NCI-H2196 (cell line): ENCODE measurements at regions not wholly inside any gene's neighbourhood (a gene's known extent, or its start where the extent isn't known, plus 50 kb on each side); places are given as distances from the start of the nearest gene placed in this dataset.

Experiments
- DNase-seq: peaks from one replicate; lab custom pipeline; 2025; ENCODE audit not compliant: unreplicated experiment; lab: John Stamatoyannopoulos, UW

DNA sequence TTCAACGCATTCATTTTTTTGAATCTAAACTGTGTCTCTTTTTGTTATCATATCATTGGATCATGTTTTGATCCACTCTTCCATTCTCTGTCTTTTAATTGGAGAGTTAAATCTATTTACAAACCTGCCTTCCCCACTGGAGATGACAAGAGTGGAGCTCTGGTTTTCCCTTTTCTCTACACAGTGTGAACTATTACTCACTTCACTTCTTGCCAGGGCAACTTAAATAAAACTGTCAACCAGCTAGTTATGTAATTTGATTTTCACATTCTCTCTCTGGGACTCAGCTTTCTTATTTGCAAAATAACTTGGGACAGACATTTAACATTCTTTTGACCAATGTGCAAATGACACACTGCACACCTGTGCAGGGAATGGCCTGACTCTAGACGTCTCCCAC, 230.8 kb upstream of the CST7 start:
- no peak for DNase-seq

DNA sequence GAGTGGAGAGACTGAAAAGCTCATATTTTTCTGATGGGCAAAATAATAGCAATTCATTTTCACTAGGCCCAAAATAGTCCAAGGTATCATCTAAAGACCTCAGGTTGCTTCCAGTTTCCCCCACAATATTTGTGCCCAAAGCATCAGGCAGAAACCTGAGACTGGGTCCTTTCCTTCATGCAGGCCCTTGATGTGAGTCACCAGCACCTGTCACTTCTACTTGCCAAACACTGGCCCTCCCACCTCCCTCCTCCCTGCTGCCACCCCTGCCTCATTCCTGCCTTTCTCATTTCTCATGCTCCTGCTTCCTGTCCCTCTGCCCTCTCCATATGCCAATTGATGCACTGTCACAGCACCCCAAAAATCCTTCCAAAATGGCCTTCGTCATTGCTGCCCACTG, 230.4 kb upstream of the CST7 start:
- DNase-seq, result no peak

- DNase-seq, result no peak
Observed at GRCh38 chr20:24720957-24721356, 228.1 kb upstream of the CST7 start.

DNA sequence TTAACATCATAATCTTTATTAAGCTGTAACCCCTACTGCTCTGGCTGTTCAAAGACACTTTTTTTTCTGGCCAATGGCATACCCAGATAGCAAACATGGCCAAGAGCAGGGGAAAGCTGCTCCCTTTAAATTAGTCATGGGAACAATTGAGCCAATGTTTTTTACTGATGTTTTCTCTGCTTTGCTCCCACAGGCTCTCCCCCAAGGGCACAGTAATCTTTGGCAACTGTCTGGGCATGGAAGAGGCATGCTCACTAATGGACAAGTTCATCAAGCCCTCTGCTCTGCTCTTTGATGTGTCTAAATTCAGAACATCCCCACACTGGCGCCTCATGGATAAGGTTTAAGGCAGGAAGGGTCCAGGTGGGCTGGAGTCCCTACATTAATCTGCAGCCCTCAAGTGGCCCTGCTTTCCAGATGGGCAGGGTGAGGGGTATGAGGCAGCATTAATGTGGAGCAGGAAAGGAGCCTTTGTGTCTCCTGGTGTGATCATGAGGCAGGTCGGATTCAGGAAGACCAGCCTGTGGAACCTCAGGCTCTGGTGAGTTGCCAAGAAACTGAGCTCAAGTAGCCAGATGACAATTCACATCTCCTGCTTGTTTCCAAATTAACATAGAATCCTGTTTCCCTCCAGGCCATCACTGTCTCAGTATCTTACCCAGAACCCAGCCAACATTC, 227.0 kb upstream of the CST7 start:
- no peak for DNase-seq

- no peak for DNase-seq
Observed at GRCh38 chr20:24722586-24722985, 226.5 kb upstream of the CST7 start.

- DNase-seq, result no peak
Observed at GRCh38 chr20:24723186-24723585, 225.9 kb upstream of the CST7 start.

DNA sequence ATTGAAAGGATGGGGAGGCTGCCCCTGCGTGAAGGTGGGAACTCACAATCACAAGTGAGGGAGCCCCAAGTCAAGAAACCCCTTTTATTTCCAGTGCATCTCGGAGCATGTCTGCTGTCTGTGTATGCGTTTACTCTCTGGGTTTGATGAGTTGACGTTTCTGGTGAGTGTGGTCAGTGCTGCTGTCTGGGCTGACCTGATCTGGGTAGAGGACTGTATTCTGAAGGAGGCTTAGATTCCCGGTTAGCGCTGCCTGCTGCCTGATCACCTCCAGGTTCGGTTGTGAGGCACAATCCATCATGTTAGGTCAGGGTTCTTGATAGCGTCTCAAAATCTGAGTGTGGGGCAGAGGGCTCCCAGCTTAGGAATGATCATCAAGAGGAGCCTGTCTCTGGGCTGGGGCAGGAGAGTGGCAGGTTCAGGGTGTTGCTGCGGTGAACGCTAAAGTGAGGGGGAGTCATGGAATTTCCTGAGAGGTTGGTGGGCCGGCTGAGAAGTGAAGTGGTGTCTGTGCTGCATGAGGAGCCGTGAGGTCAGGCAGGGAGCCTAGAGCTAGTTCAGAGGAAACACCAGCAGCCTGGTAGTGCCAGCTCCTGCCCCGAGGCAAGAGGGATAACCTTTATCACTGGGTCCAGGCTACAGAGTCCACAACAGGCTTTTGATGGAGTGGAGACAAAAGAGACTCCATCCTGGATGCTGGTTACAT, 225.3 kb upstream of the CST7 start:
- DNase-seq, result no peak

GRCh38 chr20:24724982-24725533, 224.0 kb upstream of the CST7 start:
- no peak for DNase-seq

DNA sequence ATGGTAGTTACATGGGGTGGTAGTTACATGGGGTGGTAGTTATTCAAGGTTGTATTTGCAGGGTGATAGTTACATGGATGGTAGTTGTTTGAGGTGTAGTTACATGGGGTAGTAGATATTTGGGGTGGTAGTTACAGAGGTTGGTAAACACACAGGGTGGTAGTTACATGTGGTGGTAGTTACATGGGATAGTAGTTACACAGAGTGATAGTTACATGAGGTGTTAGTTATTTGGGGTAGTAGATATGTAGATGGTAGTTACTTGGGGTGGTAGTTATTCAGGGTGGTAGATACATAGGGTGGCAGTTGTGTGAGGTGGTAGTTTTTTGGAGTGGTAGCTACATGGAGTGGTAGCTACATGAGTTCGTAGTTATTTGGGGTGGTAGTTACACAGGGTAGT, 221.3 kb upstream of the CST7 start:
- DNase-seq, result no peak

GRCh38 chr20:24729896-24730605, 219.0 kb upstream of the CST7 start:
- DNase-seq, result no peak

DNA sequence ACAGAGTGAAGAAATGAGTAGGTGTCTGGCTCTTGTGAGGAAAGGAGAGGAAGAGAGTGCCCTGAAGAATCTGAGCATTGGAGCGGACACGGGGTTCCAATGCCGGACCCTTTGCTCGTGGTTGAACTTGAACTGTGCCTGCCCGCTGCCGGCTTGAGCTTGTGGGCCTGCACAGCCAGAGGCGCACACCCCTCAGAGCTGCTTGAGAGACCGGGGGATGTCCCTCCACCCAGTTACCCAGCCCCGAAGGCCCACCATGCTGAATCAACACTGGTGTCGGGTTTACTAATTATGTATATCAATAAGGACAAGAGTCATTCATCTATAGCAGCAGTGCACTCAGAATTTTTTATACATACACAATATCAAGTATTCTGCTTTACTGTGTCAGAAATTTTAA, 218.3 kb upstream of the CST7 start:
- DNase-seq, result no peak

DNA sequence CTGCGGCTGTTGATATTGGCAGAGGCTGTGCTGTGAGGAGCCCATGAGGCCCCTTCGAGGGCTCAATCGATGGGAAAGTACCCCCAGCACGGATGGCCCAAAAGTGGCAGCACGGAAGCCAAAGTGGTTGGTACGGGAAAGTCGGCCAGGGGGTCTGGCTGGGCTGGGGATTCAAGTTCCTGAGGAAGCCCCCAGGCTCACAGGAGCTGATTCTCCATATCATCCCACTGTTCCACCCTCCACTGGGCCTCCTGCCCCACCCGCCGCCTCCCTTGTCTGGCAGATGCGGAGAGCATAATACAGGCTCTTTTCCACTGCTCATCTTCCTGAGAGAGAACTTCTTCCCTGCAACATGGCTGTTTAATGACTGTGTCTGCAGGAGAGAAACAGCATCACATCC, 217.8 kb upstream of the CST7 start:
- DNase-seq, result no peak

DNA sequence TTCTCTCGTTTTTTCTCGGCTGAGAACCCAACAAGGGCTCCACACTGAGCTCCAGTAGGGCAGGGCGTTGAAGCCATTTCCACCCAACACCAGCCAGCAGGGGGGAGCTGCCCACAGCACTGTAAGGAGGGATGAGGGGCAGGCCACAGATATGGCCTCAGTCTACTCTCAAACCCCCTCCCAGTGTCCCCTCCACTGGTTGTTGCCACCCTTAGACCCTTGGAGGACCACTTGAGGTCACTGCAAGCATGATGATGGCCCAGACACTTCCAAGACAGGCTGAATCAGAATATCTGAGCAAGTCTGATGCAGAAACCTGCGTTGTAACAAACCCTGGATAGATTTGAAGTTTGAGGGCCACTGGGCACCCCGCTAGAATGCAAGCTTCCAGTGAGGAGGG, 217.0 kb upstream of the CST7 start:
- no peak for DNase-seq

DNA sequence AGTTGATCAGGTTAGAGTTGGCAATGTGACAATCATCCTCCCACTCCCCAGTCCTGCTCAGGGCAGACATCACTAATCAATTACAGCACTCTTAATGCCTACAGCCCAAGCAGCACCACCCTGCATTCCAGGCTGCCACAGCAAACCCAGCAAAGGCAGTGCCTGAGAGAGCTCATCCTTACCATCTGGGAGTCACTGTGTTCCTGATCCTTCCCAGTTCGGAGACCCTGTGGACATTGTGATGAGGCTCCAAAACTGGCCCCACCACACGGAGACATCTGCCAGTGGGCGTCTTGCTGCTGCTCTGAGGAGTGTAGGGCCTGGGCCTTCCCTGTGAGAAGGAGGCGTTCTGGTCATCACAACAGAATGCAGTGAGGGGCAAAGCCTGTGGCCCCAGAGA, 216.5 kb upstream of the CST7 start:
- DNase-seq, result no peak

DNA sequence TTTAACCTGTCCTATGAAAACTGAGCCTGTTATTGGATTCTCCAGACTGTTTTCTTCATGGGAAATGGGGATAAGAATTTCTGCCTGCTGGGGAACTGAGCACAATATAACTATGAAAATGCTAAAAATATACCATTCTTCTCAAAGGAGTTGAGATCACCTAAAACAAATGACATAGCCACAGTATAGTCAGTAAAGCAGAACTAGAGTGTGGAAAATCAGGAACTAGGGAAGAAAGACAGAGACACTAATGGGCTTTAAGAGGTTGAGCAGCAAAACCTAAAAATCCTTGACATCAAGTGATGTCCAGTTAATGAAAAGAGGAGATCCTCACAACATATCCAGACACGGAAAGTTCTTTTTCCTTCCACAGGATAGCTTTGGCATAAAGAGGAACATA, 215.7 kb upstream of the CST7 start:
- no peak for DNase-seq

GRCh38 chr20:24734139-24734538, 214.9 kb upstream of the CST7 start:
- DNase-seq, result no peak

- no peak for DNase-seq
Observed at GRCh38 chr20:24735263-24735662, 213.8 kb upstream of the CST7 start.

- no peak for DNase-seq
Observed at GRCh38 chr20:24736131-24736843, 212.8 kb upstream of the CST7 start.

DNA sequence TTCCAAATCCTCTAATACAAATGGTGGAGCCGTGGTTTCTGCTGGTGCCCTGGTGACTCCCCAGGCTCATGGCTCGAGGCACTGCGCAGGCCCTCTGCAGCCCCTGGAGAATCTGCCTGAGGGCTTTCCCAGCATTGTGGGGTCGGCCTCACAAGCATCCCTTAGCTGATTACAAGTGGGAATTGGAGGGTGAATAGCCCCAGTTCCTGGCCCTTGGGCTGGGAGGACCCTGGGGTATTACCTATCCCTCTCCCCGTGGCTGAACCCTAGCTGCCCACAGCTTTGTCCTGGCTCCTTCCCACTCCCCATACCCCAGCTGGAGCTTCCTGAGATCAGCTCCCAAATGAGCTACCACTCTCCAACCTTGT, 212.2 kb upstream of the CST7 start:
- DNase-seq, result no peak

DNA sequence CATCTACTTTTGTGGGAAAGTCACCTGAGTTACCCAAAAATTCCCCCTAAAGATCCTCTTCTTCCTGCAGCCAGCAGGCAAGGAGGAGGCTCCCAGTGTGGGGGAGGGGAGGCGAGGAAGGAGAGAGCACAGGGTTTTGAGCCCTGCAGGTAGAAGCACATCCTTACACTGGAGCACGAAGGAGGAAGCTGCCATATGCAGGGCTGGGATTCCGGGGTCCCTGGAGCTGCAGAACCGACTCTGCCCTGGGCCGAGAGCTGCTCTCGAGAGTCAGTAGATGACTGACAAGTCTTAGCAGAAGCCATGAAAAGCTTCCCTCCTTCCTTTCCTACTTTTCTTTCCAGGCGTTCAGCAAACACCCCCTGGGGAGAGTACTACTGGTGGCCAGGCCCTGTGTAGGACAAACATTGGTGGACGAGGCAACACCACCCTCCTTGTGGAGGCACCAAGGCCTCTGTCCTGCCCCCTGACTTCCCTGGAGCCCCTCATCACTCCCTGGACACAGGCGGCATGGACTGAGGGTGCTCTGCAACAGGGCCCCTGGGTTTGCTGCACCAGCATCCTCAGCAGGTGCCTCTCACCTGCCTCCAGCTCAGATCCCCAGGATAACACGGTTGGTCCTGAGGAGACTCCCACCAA, 211.7 kb upstream of the CST7 start:
- no peak for DNase-seq
